Upper lobe of right lung (tissue), 1 donor: ENCODE measurements at regions not wholly inside any gene's neighbourhood (a gene's known extent, or its start where the extent isn't known, plus 50 kb on each side); places are given as distances from the start of the nearest gene placed in this dataset.
A peak's percentile ranks its signal among the peaks of the same experiment; 100 is the strongest.

Experiments used
- ATAC-seq: fragments of 200-7000 bp; cut with Tn5 transposase; one replicate; pipeline ENCODE4 v1.9.1; 2020; ENCODE audit warnings: mild to moderate bottlenecking, moderate library complexity
- DNase-seq: peaks from one replicate; pipeline ENCODE4 v3.0.0-alpha.2; 2020
- H3K27ac ChIP-seq: fragments of 200-600 bp; one replicate; pipeline ENCODE4 v1.8.0; 2022
- H3K27me3 ChIP-seq: fragments of 200-600 bp; one replicate; pipeline ENCODE4 v1.8.0; 2022; ENCODE audit warnings: mild to moderate bottlenecking
- H3K36me3 ChIP-seq: fragments of 200-600 bp; one replicate; pipeline ENCODE4 v1.8.0; 2022
- H3K4me1 ChIP-seq: fragments of 200-600 bp; one replicate; pipeline ENCODE4 v1.8.0; 2022
- H3K4me3 ChIP-seq: fragments of 200-600 bp; one replicate; pipeline ENCODE4 v1.8.0; 2022; ENCODE audit warnings: mild to moderate bottlenecking
- H3K9me3 ChIP-seq: fragments of 200-600 bp; one replicate; pipeline ENCODE4 v1.8.0; 2022
- CTCF ChIP-seq: fragments of 200-600 bp; IDR thresholded peaks from one replicate; pipeline ENCODE4 v1.8.0; 2022; ENCODE audit warnings: antibody characterized with exemption
- intact Hi-C: fragments of 100-400 bp; cut with DNase I; formaldehyde crosslinking; loops from one replicate; pipeline ENCODE4 v1.11.0; 2022
- donor health status: DM: no; HTN: yes; CAD: no; lungs with severe emphysema.

DNA sequence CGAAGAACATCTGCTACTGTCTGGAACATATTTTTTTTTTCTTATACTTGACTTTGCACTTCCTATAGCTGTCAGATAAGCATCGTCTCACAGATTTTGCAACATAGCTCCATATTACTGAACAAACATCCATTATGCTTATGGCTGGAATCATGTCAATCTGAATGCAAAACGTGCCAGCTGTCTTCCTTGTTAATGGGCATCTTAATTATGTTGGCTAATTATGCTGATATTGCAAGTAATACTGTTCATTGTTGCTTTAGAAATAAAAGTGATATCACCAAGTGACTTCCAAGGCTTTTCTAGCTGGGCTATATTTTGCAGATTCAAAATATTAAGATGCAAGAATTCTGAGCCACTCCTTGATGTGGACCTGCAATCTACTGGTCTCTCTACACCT is 176.8 kb downstream of the ARL4C start:
- intact Hi-C loops, result no loop called here
- H3K9me3 ChIP-seq, result no peaks in the 10 kb centered on the region
- no peaks in the 10 kb centered on the region for H3K36me3 ChIP-seq
- H3K27me3 ChIP-seq, result no peaks in the 10 kb centered on the region
- no peak for TF ChIP-seq CTCF
- no peak overlapping the region for H3K4me3 ChIP-seq
- ATAC-seq (no peak), DNase-seq (no peak)
- no peaks in the 10 kb centered on the region for H3K4me1 ChIP-seq
- H3K27ac ChIP-seq, result no peak overlapping the region

GRCh38 chr2:234318361-234318760 is 178.5 kb downstream of the ARL4C start:
- ATAC-seq, result no peak
- no peaks in the 10 kb centered on the region for H3K36me3 ChIP-seq
- no peak for TF ChIP-seq CTCF
- no peaks in the 10 kb centered on the region for H3K9me3 ChIP-seq
- DNase-seq, result no peak
- H3K4me3 ChIP-seq, result no peak overlapping the region
- H3K27me3 ChIP-seq, result no peaks in the 10 kb centered on the region
- no peaks in the 10 kb centered on the region for H3K4me1 ChIP-seq
- intact Hi-C loops, result no loop called here
- H3K27ac ChIP-seq, result no peak overlapping the region

- H3K36me3 ChIP-seq, result no peaks in the 10 kb centered on the region
- no peak for TF ChIP-seq CTCF
- no peaks in the 10 kb centered on the region for H3K4me1 ChIP-seq
- intact Hi-C loops, result no loop called here
- DNase-seq (no peak), ATAC-seq (no peak)
- no peaks in the 10 kb centered on the region for H3K9me3 ChIP-seq
- H3K27me3 ChIP-seq, result no peaks in the 10 kb centered on the region
- no peak overlapping the region for H3K27ac ChIP-seq
- H3K4me3 ChIP-seq, result no peak overlapping the region
Observed at GRCh38 chr2:234313558-234313957, 183.3 kb downstream of the ARL4C start.

- no peaks in the 10 kb centered on the region for H3K27me3 ChIP-seq
- no peak for ATAC-seq
- no peak for DNase-seq
- no peaks in the 10 kb centered on the region for H3K36me3 ChIP-seq
- intact Hi-C loops, result no loop called here
- no peak overlapping the region for H3K27ac ChIP-seq
- no peaks in the 10 kb centered on the region for H3K9me3 ChIP-seq
- no peaks in the 10 kb centered on the region for H3K4me1 ChIP-seq
- no peak overlapping the region for H3K4me3 ChIP-seq
- no peak for TF ChIP-seq CTCF
Observed at GRCh38 chr2:234310166-234310565, 186.7 kb downstream of the ARL4C start.

DNA sequence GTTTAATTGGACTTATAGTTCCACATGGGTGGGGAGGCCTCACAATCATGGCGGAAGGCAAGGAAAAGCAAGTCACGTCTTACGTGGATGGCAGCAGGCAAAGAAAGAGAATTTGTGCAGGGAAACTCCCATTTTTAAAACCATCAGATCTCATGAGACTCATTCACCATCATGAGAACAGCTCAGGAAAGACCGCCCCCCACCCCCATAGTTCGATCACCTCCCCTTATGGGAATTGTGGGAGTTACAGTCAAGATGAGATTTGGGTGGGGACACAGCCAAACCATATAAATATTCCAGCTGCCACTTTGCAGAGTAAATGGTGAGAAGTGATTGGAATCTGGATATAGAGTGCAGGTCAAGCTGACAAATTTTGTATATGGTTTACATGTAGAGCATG is 187.4 kb downstream of the ARL4C start:
- Histone ChIP-seq H3K9me3 (no peaks in the 10 kb centered on the region), H3K27me3 (no peaks in the 10 kb centered on the region), H3K4me1 (no peaks in the 10 kb centered on the region), H3K27ac (no peak overlapping the region), H3K4me3 (no peak overlapping the region), H3K36me3 (no peaks in the 10 kb centered on the region)
- ATAC-seq (no peak), DNase-seq (no peak)
- TF ChIP-seq CTCF, result no peak
- intact Hi-C loops, result no loop called here

DNA sequence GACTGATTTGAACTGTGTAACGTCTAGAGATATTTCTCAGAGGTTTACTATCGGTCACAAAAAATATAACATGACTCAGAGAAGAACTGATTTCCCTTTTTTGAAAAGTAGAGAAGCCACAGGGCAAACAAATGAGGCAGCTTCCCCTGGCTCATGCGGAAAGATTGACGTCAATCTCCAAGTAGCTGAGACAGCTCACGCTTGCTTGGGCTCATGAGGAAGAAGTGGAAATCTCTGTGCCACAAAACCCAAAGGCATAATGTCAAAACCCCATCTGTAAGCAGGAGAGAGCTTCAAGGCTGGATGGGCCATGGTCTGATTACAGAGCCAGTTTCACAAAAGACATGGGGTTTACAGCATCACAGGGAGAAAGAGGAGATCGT is 188.1 kb downstream of the ARL4C start:
- no peak for DNase-seq
- H3K27ac ChIP-seq, result no peak overlapping the region
- no peak for TF ChIP-seq CTCF

More for the DNA sequence above, 188.1 kb downstream of the ARL4C start:
- Histone ChIP-seq H3K4me1 (no peaks in the 10 kb centered on the region), H3K4me3 (no peak overlapping the region), H3K36me3 (no peaks in the 10 kb centered on the region), H3K9me3 (no peaks in the 10 kb centered on the region), H3K27me3 (no peaks in the 10 kb centered on the region)
- intact Hi-C loops, result no loop called here
- ATAC-seq, result peak; percentile 90
